ENCODE measurements at regions not wholly inside any gene's neighbourhood (a gene's known extent, or its start where the extent isn't known, plus 50 kb on each side); places are given as distances from the start of the nearest gene placed in this dataset.

DNA sequence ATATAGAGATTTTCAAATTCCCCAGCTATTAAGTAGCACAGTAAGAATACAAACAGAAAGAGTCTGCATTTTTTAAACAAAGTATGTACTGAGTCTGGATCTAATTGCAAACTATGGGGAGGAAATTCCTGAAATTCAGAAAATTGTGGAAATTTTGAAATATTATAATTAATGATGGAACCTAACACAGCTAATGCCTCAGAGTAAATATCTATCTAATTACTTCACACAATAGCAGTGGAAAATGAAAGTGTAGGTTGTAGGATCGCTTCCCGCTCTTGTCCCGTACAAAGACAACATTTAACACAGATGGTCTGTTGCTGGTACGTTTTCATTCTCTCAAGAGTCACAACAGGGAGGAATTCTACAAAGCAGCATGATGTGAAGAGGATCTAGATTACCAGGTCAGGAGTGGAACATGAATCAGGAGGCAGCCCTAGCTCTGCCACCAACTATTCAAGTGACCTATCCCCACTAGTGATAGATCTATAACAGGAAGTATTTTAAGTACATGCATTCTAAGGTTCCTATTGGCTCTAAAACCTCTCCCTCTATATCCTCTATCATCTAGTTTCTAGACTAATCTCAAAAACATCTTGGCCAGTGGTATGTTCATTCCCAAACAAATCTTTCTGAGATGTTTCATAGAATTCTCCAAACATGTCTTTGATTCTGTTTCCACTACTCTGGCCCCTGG, 58.9 kb upstream of the GRAMD2B start:
- DNase-seq = no peak

DNA sequence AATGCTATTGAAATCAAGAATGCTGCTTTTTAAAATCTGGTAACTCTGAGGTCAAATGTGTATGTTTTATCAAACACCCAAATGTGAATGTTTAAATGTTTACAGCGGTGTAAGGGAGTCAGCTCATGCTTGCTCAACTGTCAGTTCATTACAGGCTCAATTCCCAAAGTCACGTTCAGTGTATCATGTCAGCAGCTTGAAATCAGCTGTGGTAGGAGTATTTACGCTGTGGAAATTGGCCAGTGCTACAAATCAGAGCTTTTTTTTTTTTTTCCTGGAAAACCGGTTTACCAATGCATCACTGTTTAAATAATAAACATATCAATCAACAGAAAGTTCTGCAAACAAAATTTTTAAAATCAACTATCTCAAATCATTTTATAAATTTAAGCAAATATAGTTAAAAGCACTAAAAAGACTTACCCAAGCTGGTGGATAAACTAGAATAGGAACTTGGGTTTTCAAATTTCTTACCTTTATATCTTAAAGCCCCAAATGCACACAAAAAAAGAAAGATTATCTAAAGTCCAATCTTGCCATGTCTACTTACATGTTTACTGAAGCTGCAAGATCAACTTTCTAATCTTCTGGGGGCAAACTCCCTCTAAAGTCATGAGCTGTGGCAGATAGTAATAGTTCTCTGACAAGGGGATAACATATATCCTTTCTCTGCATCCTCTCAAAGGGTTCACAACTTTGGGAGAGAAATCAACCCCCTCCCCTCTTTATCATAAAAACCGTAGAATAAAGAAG, 57.6 kb upstream of the GRAMD2B start:
- no peak for DNase-seq

DNA sequence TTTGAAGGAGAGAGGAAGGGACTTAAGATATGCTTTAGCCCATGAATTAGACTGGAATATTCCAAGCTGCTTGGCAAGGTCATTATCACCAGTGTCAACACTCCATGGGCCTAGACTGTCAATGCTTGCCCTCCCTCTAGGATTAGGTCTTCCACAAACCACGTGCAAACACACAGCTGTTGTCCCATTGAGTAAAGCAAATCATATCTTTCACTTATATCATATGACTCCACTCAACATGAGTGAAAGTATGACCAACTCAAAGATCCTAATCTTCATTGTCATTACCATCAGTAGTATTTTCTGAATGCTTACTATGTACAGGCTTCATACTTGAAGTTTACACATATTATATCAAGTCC, 57.0 kb upstream of the GRAMD2B start:
- no peak for DNase-seq

DNA sequence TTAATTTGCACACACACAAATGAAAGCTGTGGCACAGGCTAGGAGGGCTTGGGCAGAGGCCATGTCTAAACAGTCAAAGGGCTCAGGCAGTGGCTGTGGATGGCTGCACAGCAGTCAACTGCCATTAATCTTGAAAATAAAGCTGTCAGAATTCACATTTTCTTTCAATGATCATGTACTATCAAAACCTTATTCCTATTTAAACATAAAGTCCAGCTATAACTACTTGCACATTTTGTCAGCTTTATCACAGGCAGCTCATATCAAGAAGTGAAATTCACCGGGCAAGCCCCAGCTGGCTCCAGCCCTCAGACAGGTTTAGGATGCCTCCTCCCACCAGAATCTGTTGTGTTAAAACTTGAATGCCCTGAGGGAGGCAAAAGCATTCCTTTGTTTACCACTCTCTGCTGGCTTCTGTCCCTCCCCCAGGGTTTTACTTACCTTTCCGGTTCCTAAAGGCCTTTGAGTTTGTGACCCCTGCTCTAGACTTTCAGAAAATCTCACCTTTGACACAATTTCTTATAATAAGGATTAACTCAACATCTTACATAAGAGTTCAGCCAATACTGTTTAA, 54.9 kb upstream of the GRAMD2B start:
- DNase-seq = no peak

DNA sequence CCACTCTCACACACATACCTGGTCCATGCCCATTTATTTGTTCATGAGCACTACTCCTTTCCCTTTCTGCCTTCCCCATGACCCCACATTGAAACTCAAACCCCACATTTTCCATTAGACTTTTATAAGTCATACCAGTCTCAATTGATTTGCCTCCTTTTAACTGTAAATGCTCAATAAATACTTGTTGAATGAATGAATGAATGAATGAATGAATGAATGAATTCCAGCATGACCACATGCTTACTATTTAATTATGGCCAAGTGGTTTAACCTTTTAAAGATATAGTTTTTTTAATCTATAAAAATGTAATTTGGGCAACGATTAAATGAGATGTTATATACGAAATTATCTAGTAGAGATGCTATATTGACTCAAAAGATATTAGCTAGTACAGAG, 54.1 kb upstream of the GRAMD2B start:
- no peak for DNase-seq

DNA sequence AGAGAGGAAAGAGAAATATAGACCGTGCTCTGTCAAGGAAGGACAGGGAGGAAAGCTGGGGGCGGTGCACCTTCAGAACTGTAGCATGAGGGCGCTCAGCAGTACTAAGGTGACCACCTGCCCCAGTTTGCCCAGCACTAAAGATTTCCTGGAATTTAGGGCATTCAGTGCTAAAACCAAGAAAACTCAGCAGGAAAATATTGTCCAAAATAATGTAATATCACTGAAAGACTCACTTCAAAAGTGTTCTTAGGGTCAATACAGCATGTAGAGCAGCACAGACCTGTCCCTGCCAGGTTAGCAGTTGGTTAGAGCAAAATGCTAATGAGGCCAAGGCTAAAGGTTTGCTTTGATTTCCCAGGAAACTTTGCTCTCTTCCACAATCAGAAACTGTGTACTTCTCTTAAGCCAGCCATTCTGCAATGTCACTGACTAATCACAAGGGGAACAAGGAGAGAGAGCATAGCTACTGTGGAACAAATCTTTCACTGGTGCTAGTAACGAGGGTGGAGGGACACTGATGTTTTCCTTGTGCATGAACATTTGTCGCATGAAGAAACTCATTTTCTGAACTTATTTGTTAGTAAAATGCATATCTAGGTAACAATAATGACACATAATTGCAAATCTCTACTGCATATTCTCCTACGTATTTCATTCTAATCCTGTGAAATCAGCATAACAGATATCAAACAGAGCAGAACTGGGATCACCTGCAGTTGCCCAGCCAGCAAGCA, 53.0 kb upstream of the GRAMD2B start:
- DNase-seq = no peak

DNA sequence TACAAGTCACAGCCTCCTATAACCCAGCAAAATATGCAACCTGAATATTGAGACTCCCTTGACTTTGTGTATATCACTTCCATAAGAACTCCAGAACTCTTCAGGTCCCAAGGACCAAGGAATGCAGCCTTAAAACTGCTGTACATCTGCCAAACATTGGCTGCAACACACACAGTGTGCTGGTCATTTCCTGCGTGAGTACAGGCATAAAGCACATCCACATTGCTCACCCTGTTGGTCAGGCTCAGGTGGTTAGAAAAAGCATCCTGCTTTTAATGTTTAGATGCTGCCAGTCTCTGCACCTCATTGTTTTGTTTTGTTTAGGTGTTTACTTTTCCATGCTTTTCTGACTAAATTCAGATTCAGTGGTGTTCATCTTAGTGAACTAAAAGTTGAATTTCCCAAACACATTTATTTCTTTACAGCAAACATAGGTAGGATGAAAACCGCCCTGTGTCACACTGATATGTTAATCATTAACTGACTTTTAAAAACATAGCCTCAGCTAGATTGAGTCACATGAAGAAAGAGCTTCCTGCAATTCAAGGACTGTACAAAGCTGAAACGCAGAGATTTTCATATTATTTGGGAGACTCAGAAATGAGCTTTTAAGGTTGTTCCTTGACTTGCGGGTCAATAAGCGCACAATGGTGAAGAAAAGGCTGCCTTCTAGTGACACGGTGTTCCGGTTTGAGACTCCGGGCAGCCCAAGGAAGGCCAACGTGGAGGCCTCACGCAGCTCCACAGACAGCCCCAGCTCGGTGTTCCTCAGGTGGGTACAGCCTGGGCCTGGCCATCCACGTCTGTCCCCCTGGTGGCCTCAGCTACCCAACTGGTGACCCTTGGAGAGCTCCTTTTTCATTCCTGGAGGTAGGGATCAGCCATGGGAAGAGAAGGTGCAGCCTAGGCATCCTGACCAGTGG, 52.2 kb upstream of the GRAMD2B start:
- no peak for DNase-seq

DNA sequence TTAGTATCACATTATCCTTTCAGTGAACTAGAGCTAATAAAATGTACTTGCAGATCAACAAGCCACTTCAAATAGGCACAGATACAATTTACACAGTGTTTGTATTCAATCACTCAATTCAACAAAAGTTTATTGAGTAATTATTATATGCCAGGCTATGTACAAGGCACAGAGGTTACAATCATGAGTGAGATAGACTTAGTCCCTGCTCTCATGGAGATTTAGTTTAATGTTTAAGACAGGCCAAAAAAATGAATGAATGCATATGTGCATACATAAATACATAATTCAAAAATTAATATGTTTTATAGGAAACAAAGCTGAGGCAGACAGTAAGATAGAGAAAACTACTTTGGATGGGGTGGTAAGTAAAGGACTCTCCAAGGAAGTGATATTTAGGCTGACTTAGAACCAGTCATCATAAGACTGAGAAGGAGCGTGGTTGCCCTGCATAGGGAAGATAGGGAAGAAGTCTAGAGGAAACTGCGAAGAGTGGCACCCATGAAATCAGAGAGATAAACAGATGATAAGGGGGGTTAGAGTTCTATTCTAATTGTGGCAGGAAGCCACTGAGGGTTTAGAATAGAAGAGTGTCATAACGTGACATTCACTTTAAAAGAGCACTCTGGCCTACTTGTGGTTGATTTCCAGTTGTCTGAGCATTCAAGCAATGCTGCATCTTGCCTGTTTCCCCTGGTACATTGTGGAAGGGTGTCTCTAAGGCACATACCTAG, 49.7 kb upstream of the GRAMD2B start:
- no peak for DNase-seq
